RWPE2 (cell line): ENCODE measurements at regions not wholly inside any gene's neighbourhood (a gene's known extent, or its start where the extent isn't known, plus 50 kb on each side); places are given as distances from the start of the nearest gene placed in this dataset.

Experiments used
- ATAC-seq: fragments of 200-7000 bp; cut with Tn5 transposase; 3 replicates; pipeline ENCODE4 v1.9.1; 2021; ENCODE audit warnings: low read depth
- DNase-seq: peaks from one replicate; pipeline ENCODE4 v3.0.0-alpha.2; 2020; ENCODE audit warnings: low spot score
- H3K27ac ChIP-seq: fragments of 450-650 bp; 2 replicates; pipeline ENCODE4 v1.5.1; 2017; ENCODE audit warnings: mild to moderate bottlenecking; ENCODE audit not compliant: poor library complexity, severe bottlenecking
- H3K27me3 ChIP-seq: fragments of 250-450 bp; sonication (Bioruptor Pico); 2 replicates; pipeline ENCODE4 v1.5.1; 2021; ENCODE audit warnings: mild to moderate bottlenecking, moderate library complexity; ENCODE audit not compliant: insufficient read depth, poor library complexity, severe bottlenecking
- H3K36me3 ChIP-seq: fragments of 250-450 bp; sonication (Bioruptor Pico); 2 replicates; pipeline ENCODE4 v1.5.1; 2020; ENCODE audit warnings: low read depth, mild to moderate bottlenecking, moderate library complexity
- H3K4me1 ChIP-seq: fragments of 250-450 bp; sonication (Bioruptor Pico); 2 replicates; pipeline ENCODE4 v1.5.1; 2021; ENCODE audit warnings: mild to moderate bottlenecking, moderate library complexity; ENCODE audit not compliant: insufficient read depth, poor library complexity, severe bottlenecking
- H3K4me3 ChIP-seq: fragments of 250-450 bp; sonication (Bioruptor Pico); 2 replicates; pipeline ENCODE4 v1.5.1; 2021; ENCODE audit warnings: mild to moderate bottlenecking, moderate library complexity; ENCODE audit not compliant: severe bottlenecking
- H3K9me3 ChIP-seq: fragments of 250-450 bp; sonication (Bioruptor Pico); 2 replicates; pipeline ENCODE4 v1.5.1; 2021; ENCODE audit warnings: mild to moderate bottlenecking, moderate library complexity; ENCODE audit not compliant: severe bottlenecking
- TF ChIP-seq, protein P1 (sequence below): fragments of 450-650 bp; IDR thresholded peaks from one replicate; pipeline ENCODE4 v1.5.1; 2017; ENCODE audit warnings: mild to moderate bottlenecking, moderate library complexity; ENCODE audit not compliant: poor library complexity, severe bottlenecking

DNA sequence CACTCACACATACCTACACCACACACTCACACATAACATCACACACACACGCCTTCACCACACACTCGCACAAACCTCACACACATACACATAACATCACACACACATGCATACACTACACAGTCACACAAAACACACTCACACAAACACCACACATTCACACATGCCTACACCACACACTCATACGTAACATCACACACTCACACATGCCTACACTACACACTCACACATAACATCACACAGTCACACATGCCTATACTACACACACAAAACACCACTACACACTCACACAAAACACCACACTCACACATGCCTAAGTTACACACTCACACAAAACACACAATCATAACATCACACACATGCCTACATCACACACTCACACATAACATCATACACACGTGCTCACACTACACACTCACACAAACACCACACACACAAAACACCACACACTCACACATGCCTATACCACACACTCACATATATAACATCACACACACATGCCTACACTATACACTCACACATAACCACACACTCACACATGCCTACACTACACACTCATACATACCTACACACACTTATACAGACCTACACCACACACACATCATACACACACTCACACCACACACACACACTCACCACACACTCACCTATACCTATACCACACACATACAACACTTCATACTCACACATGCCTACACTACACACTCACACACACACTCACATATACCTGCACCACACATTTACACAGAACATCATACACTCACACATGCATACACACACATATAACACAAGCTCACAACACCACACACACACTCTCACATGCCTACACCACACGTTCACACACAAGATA, 383.5 kb downstream of the C6orf118 start:
- ATAC-seq, result no peak
- Histone ChIP-seq H3K27ac (no peak overlapping the region), H3K4me3 (no peak overlapping the region), H3K36me3 (no peaks in the 10 kb centered on the region), H3K9me3 (no peaks in the 10 kb centered on the region), H3K4me1 (no peaks in the 10 kb centered on the region), H3K27me3 (no peaks in the 10 kb centered on the region)
- TF ChIP-seq, protein P1, sequence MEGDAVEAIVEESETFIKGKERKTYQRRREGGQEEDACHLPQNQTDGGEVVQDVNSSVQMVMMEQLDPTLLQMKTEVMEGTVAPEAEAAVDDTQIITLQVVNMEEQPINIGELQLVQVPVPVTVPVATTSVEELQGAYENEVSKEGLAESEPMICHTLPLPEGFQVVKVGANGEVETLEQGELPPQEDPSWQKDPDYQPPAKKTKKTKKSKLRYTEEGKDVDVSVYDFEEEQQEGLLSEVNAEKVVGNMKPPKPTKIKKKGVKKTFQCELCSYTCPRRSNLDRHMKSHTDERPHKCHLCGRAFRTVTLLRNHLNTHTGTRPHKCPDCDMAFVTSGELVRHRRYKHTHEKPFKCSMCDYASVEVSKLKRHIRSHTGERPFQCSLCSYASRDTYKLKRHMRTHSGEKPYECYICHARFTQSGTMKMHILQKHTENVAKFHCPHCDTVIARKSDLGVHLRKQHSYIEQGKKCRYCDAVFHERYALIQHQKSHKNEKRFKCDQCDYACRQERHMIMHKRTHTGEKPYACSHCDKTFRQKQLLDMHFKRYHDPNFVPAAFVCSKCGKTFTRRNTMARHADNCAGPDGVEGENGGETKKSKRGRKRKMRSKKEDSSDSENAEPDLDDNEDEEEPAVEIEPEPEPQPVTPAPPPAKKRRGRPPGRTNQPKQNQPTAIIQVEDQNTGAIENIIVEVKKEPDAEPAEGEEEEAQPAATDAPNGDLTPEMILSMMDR, result no peak
- no peak for DNase-seq

DNA sequence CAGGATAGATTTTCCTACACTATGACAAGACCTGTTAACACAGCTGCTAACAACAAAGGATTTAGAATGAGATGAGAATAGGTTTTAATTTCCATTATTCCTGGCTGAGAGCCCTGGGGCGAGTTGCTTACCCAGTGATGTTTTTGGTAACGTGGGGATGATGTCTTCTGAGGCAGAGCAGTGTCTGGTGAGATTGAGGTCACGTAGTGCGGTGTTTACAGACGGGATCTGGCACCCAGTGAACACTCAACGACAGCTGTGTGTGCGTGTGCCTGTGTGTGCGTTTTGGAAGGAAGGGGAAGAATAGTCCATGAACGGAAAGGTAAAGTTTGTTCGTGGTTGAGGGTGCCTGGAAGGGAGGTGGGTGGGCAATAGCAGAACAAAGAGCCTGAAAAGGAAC, 384.7 kb downstream of the C6orf118 start:
- TF ChIP-seq, protein P1, result no peak
- DNase-seq, result no peak
- H3K4me1 ChIP-seq, result no peaks in the 10 kb centered on the region
- no peaks in the 10 kb centered on the region for H3K9me3 ChIP-seq
- no peaks in the 10 kb centered on the region for H3K36me3 ChIP-seq
- H3K4me3 ChIP-seq, result no peak overlapping the region
- H3K27me3 ChIP-seq, result no peaks in the 10 kb centered on the region
- no peak overlapping the region for H3K27ac ChIP-seq
- ATAC-seq, result no peak

DNA sequence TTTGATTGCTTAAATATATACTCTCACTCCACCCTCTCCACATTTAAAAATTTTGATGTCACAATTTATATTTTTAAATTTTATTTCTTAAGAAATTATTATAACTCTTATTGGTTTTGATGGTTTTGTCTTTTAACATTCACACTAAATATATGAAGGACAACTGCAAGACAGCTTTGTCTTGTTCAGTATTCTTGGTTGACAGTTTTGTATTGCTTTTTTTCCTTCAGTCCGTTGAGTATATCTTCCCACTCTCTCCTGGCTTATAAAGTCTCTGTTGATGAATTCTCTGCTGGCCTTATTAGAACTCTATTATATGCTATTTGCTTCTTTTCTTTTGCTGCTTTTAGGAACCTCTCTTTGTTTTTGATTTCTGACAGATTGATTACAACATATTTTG, 392.2 kb downstream of the C6orf118 start:
- DNase-seq, result no peak
- Histone ChIP-seq H3K27ac (no peak overlapping the region), H3K36me3 (no peaks in the 10 kb centered on the region), H3K4me1 (no peaks in the 10 kb centered on the region), H3K4me3 (no peak overlapping the region), H3K27me3 (no peaks in the 10 kb centered on the region), H3K9me3 (no peaks in the 10 kb centered on the region)
- ATAC-seq, result no peak
- TF ChIP-seq, protein P1, result no peak

DNA sequence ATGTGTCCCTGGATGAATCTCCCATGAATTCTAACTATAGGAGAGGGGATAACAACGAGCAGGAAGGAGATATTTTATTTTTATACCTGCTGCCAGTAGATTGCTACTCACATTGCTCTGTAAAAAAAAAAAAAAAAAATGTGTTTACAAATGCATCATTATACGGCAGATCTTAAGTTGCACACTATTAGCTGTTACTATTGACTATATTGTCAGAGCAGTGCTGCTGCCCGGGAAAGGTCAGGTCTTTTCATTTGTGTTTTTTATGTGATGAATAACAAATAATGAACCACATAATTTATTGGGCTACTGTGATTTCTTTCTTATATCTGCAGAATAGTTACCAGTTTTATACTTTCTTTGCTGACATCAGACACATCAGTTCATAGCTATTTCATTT, 393.3 kb downstream of the C6orf118 start:
- no peak overlapping the region for H3K27ac ChIP-seq
- no peaks in the 10 kb centered on the region for H3K9me3 ChIP-seq
- TF ChIP-seq, protein P1, result no peak
- no peak for ATAC-seq
- no peak overlapping the region for H3K4me3 ChIP-seq
- H3K27me3 ChIP-seq, result no peaks in the 10 kb centered on the region
- no peaks in the 10 kb centered on the region for H3K36me3 ChIP-seq
- no peak for DNase-seq
- H3K4me1 ChIP-seq, result no peaks in the 10 kb centered on the region

DNA sequence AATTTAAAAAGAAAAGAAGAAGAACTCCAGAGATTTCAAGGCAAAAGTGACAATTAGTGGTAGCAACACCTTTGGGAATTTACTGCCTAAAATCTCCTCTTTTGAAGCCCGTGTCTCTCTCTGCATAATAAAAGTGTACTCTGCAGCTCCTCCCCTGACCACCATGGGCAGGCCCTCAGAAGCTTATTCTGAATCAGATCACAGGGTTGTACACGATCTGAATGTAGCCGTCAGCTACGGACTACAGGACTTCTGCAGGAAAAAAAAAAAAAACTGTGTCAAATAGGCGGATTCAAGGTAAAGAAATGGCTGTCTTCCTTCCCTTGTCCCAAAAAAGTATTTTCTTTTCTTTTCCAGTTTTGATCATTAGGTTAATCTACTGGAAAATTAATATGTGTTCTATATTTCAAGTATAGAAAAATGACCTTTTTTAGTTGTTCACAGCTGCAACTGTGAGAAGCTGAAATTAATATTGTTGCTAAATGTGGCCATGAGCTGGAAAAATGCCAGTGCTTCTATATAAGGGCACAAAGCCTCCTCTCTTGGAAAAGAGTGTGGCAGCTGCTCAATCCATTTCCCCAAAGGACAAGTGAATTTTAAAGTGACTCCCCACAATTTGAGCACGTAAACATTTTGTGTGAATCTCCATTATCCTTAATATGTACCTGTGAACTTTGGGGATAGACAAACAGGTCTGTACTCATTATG, 397.4 kb downstream of the C6orf118 start:
- DNase-seq (no peak), ATAC-seq (no peak)
- no peaks in the 10 kb centered on the region for H3K4me1 ChIP-seq
- no peaks in the 10 kb centered on the region for H3K9me3 ChIP-seq
- no peaks in the 10 kb centered on the region for H3K36me3 ChIP-seq
- TF ChIP-seq, protein P1, result no peak
- no peaks in the 10 kb centered on the region for H3K27me3 ChIP-seq
- H3K4me3 ChIP-seq, result no peak overlapping the region
- H3K27ac ChIP-seq, result no peak overlapping the region
